ENCODE measurements at regions not wholly inside any gene's neighbourhood (a gene's known extent, or its start where the extent isn't known, plus 50 kb on each side); places are given as distances from the start of the nearest gene placed in this dataset.

DNA sequence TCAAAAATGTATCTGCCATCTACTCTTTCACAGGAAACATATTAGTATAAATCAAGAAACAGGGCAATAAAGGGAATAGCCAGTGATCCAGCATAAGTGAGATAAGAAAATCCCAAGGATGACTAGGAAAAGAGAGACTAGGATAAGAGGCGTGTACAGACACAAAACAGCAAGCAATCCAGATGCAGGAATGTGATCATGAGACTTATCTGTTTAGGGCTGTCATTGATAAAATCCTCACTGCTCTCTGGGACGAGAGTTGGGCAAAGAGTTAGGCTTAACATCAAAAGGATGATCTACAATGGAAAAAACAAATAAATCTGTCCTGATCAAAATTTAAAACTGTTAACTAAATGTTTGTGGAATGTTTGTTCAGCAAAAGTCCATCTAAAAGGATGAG, 1156.8 kb upstream of the C9orf72 start:
- no peak overlapping the region for H3K4me3 Mint-ChIP-seq (ENCODE audit: unreplicated experiment)
- H3K27me3 Mint-ChIP-seq (ENCODE audit: insufficient read depth, unreplicated experiment), result no peaks in the 10 kb centered on the region
- H3K36me3 Mint-ChIP-seq (ENCODE audit: insufficient read depth, unreplicated experiment), result no peaks in the 10 kb centered on the region
- Histone ChIP-seq H3K4me3 (ENCODE audit: low read depth, low read length) (no peak overlapping the region), H3K36me3 (ENCODE audit: control insufficient read depth, insufficient read depth, low read length) (no peaks in the 10 kb centered on the region), H3K9me3 (no peaks in the 10 kb centered on the region), H3K27me3 (replicated peaks; ENCODE audit: control insufficient read depth, insufficient read depth, low read length) (no peaks in the 10 kb centered on the region), H3K4me1 (no peaks in the 10 kb centered on the region)
- no peak for TF ChIP-seq CTCF (IDR thresholded peaks at IDR 0.05; ENCODE audit: insufficient read depth in 1 of 2, low read depth in 1 of 2, low read length in 1 of 2, severe bottlenecking in 1 of 2, unreplicated experiment in 1 of 2)
- ChIA-PET CTCF (no interaction called here), POLR2A (no interaction called here)
- no peaks in the 10 kb centered on the region for H3K4me1 Mint-ChIP-seq (ENCODE audit: low read depth, unreplicated experiment)
- H3K27ac Mint-ChIP-seq (ENCODE audit: unreplicated experiment), result no peak overlapping the region
- intact Hi-C loops (cut with micrococcal nuclease; ENCODE audit: unreplicated experiment), result no loop called here
- BruUV-seq (replicated peaks), result no TSS peak
- no peaks in the 10 kb centered on the region for H3K9me3 Mint-ChIP-seq (ENCODE audit: unreplicated experiment)
- no peak for DNase-seq

- ChIA-PET POLR2A (no interaction called here), CTCF (no interaction called here)
- Mint-ChIP-seq H3K4me3 (ENCODE audit: unreplicated experiment) (no peak overlapping the region), H3K9me3 (ENCODE audit: unreplicated experiment) (no peaks in the 10 kb centered on the region), H3K27me3 (ENCODE audit: insufficient read depth, unreplicated experiment) (no peaks in the 10 kb centered on the region), H3K4me1 (ENCODE audit: low read depth, unreplicated experiment) (no peaks in the 10 kb centered on the region), H3K27ac (ENCODE audit: unreplicated experiment) (no peak overlapping the region), H3K36me3 (ENCODE audit: insufficient read depth, unreplicated experiment) (no peaks in the 10 kb centered on the region)
- Histone ChIP-seq H3K4me3 (ENCODE audit: low read depth, low read length) (no peak overlapping the region), H3K36me3 (ENCODE audit: control insufficient read depth, insufficient read depth, low read length) (no peaks in the 10 kb centered on the region), H3K9me3 (no peaks in the 10 kb centered on the region), H3K27me3 (replicated peaks; ENCODE audit: control insufficient read depth, insufficient read depth, low read length) (no peaks in the 10 kb centered on the region), H3K4me1 (no peaks in the 10 kb centered on the region)
- BruUV-seq (replicated peaks), result no TSS peak
- intact Hi-C loops (cut with micrococcal nuclease; ENCODE audit: unreplicated experiment), result no loop called here
- no peak for DNase-seq
- TF ChIP-seq CTCF (IDR thresholded peaks at IDR 0.05; ENCODE audit: insufficient read depth in 1 of 2, low read depth in 1 of 2, low read length in 1 of 2, severe bottlenecking in 1 of 2, unreplicated experiment in 1 of 2), result no peak
Observed at GRCh38 chr9:28735738-28736342, 1162.6 kb upstream of the C9orf72 start.

DNA sequence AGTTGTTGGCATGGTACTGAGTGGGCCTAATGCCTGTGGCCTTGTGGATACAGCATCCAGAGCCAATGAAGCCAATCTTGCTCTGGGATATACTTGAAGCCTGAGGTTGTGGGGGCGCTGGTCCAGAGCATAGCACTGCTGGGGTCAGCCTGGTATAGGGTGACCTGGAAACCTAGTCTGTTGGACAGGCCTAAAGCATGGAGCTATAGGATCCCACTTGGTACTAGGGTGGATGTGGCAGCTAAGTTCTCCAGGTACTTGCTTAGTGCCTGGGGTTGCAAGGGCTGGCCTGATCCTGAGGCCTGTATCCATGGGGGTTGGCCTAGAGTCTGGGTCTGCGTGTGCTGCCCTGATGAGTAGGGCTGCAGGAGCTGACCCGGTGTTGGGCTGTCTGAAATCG, 1168.2 kb upstream of the C9orf72 start:
- no peaks in the 10 kb centered on the region for H3K36me3 ChIP-seq (ENCODE audit: control insufficient read depth, insufficient read depth, low read length)
- H3K4me1 Mint-ChIP-seq (ENCODE audit: low read depth, unreplicated experiment), result no peaks in the 10 kb centered on the region
- CTCF ChIA-PET, result no interaction called here
- no peak overlapping the region for H3K27ac Mint-ChIP-seq (ENCODE audit: unreplicated experiment)
- DNase-seq, result no peak
- H3K9me3 ChIP-seq, result no peaks in the 10 kb centered on the region
- H3K4me1 ChIP-seq, result no peaks in the 10 kb centered on the region
- no TSS peak for BruUV-seq (replicated peaks)
- no peak for TF ChIP-seq CTCF (IDR thresholded peaks at IDR 0.05; ENCODE audit: insufficient read depth in 1 of 2, low read depth in 1 of 2, low read length in 1 of 2, severe bottlenecking in 1 of 2, unreplicated experiment in 1 of 2)
- no peak overlapping the region for H3K4me3 ChIP-seq (ENCODE audit: low read depth, low read length)
- H3K36me3 Mint-ChIP-seq (ENCODE audit: insufficient read depth, unreplicated experiment), result no peaks in the 10 kb centered on the region
- no peak overlapping the region for H3K4me3 Mint-ChIP-seq (ENCODE audit: unreplicated experiment)
- intact Hi-C loops (cut with micrococcal nuclease; ENCODE audit: unreplicated experiment), result no loop called here
- H3K27me3 Mint-ChIP-seq (ENCODE audit: insufficient read depth, unreplicated experiment), result no peaks in the 10 kb centered on the region
- peaks cover 11% of the 10 kb centered on the region for H3K9me3 Mint-ChIP-seq (ENCODE audit: unreplicated experiment)
- H3K27me3 ChIP-seq (replicated peaks; ENCODE audit: control insufficient read depth, insufficient read depth, low read length), result no peaks in the 10 kb centered on the region
- POLR2A ChIA-PET, result no interaction called here
